ENCODE measurements at regions not wholly inside any gene's neighbourhood (a gene's known extent, or its start where the extent isn't known, plus 50 kb on each side); places are given as distances from the start of the nearest gene placed in this dataset.

- no peak for DNase-seq (ENCODE audit: low read depth in 2 of 2)
Measured at GRCh38 chr2:118510807-118511206, 336.6 kb downstream of the EN1 start.

- no peak for DNase-seq (ENCODE audit: low read depth in 2 of 2)
Measured at GRCh38 chr2:118509319-118510004, 338.0 kb downstream of the EN1 start.

- DNase-seq (ENCODE audit: low read depth in 2 of 2) = no peak
Measured at GRCh38 chr2:118508282-118508681, 339.2 kb downstream of the EN1 start.

- no peak for DNase-seq (ENCODE audit: low read depth in 2 of 2)
Measured at GRCh38 chr2:118505436-118505835, 342.0 kb downstream of the EN1 start.

GRCh38 chr2:118502106-118502505, 345.3 kb downstream of the EN1 start:
- no peak for DNase-seq (ENCODE audit: low read depth in 2 of 2)

GRCh38 chr2:118498943-118499342, 348.5 kb downstream of the EN1 start:
- no peak for DNase-seq (ENCODE audit: low read depth in 2 of 2)

- DNase-seq (ENCODE audit: low read depth in 2 of 2) = no peak
Measured at GRCh38 chr2:118496870-118497611, 350.4 kb downstream of the EN1 start.

GRCh38 chr2:118496467-118496866, 351.0 kb downstream of the EN1 start:
- DNase-seq (ENCODE audit: low read depth in 2 of 2) = no peak

- DNase-seq (ENCODE audit: low read depth in 2 of 2) = no peak
Measured at GRCh38 chr2:118495290-118495689, 352.2 kb downstream of the EN1 start.

GRCh38 chr2:118493213-118493612, 354.2 kb downstream of the EN1 start:
- DNase-seq (ENCODE audit: low read depth in 2 of 2) = no peak

- DNase-seq (ENCODE audit: low read depth in 2 of 2) = no peak
Measured at GRCh38 chr2:118492335-118492734, 355.1 kb downstream of the EN1 start.

GRCh38 chr2:118490330-118490729, 357.1 kb downstream of the EN1 start:
- no peak for DNase-seq (ENCODE audit: low read depth in 2 of 2)

GRCh38 chr2:118489712-118490299, 357.6 kb downstream of the EN1 start:
- DNase-seq (ENCODE audit: low read depth in 2 of 2) = no peak

GRCh38 chr2:118481299-118481698, 366.1 kb downstream of the EN1 start:
- DNase-seq (ENCODE audit: low read depth in 2 of 2) = no peak

- no peak for DNase-seq (ENCODE audit: low read depth in 2 of 2)
Measured at GRCh38 chr2:118479020-118479419, 368.4 kb downstream of the EN1 start.

GRCh38 chr2:118477111-118477862, 370.2 kb downstream of the EN1 start:
- no peak for DNase-seq (ENCODE audit: low read depth in 2 of 2)

- no peak for DNase-seq (ENCODE audit: low read depth in 2 of 2)
Measured at GRCh38 chr2:118475622-118476205, 371.7 kb downstream of the EN1 start.

- no peak for DNase-seq (ENCODE audit: low read depth in 2 of 2)
Measured at GRCh38 chr2:118474541-118474920, 372.9 kb downstream of the EN1 start.

GRCh38 chr2:118473846-118474540, 373.5 kb downstream of the EN1 start:
- no peak for DNase-seq (ENCODE audit: low read depth in 2 of 2)

- DNase-seq (ENCODE audit: low read depth in 2 of 2) = no peak
Measured at GRCh38 chr2:118473241-118473640, 374.2 kb downstream of the EN1 start.

- no peak for DNase-seq (ENCODE audit: low read depth in 2 of 2)
Measured at GRCh38 chr2:118470297-118470696, 377.2 kb downstream of the EN1 start.

Measured in stimulated activated CD8-positive, alpha-beta memory T cell treated with anti-CD3 and anti-CD28 coated beads, Interleukin-7, amount 100 ng/mL, for 4 hours (primary cell).